SU-DHL-6 (cell line): ENCODE measurements at regions not wholly inside any gene's neighbourhood (a gene's known extent, or its start where the extent isn't known, plus 50 kb on each side); places are given as distances from the start of the nearest gene placed in this dataset.

Source experiments
- H2AFZ ChIP-seq: fragments of 200-600 bp; sonication (generic); 2 replicates; pipeline ENCODE4 v1.6.1; 2014; ENCODE audit warnings: low read depth, mild to moderate bottlenecking, moderate library complexity, mixed read lengths, antibody characterized with exemption, low read length; ENCODE audit not compliant: severe bottlenecking
- H3F3A ChIP-seq: fragments of 200-600 bp; shearing (Covaris generic); 2 replicates; pipeline ENCODE4 v1.6.0; 2016; ENCODE audit warnings: antibody characterized with exemption, mild to moderate bottlenecking; ENCODE audit not compliant: insufficient read depth
- H3K27ac ChIP-seq: fragments of 200-600 bp; sonication (generic); 2 replicates; pipeline ENCODE4 v1.5.1; 2016; ENCODE audit warnings: low read depth, mild to moderate bottlenecking, low read length, moderate library complexity, mixed read lengths
- H3K27me3 ChIP-seq: fragments of 200-600 bp; sonication (generic), shearing (Covaris generic); 2 replicates; pipeline ENCODE4 v1.6.0; 2014; ENCODE audit warnings: mild to moderate bottlenecking, low read length
- H3K36me3 ChIP-seq: fragments of 200-600 bp; sonication (generic); 2 replicates; pipeline ENCODE4 v1.6.1; 2014; ENCODE audit warnings: mild to moderate bottlenecking, low read length, mixed read lengths
- H3K4me2 ChIP-seq: fragments of 300-600, 200-600 bp; shearing (Covaris generic), sonication (generic); 2 replicates; pipeline ENCODE4 v1.6.0; 2014; ENCODE audit warnings: low read length, low read depth, mild to moderate bottlenecking; ENCODE audit not compliant: poor library complexity, severe bottlenecking
- H3K4me3 ChIP-seq: fragments of 200-600 bp; sonication (generic); 2 replicates; pipeline ENCODE4 v1.5.1; 2014; ENCODE audit warnings: antibody characterized with exemption, low read length, mild to moderate bottlenecking, mixed read lengths; ENCODE audit not compliant: insufficient read depth, poor library complexity, severe bottlenecking
- H3K79me2 ChIP-seq: fragments of 200-600 bp; sonication (generic); 2 replicates; pipeline ENCODE4 v1.6.1; 2014; ENCODE audit warnings: mild to moderate bottlenecking, low read length, moderate library complexity; ENCODE audit not compliant: insufficient read depth
- H3K9ac ChIP-seq: fragments of 200-600 bp; sonication (generic); 2 replicates; pipeline ENCODE4 v1.7.0; 2014; ENCODE audit warnings: mild to moderate bottlenecking, low read length
- H3K9me2 ChIP-seq: fragments of 200-600 bp; sonication (generic); replicated peaks from 2 replicates; pipeline ENCODE4 v1.6.1; 2014; ENCODE audit warnings: low read length; ENCODE audit not compliant: insufficient read depth
- H3K9me3 ChIP-seq: fragments of 200-600 bp; sonication (generic); 2 replicates; pipeline ENCODE4 v1.6.1; 2014; ENCODE audit warnings: low read length, mixed read lengths; ENCODE audit not compliant: insufficient read depth
- H4K20me1 ChIP-seq: fragments of 200-600 bp; sonication (generic); 2 replicates; pipeline ENCODE4 v1.6.1; 2014; ENCODE audit warnings: low read depth, mild to moderate bottlenecking, antibody characterized with exemption, low read length, moderate library complexity, mixed read lengths
- CTCF ChIP-seq: fragments of 200-600 bp; sonication (generic); IDR thresholded peaks from one replicate; pipeline ENCODE4 v1.5.1; 2017; ENCODE audit warnings: antibody characterized with exemption, mild to moderate bottlenecking, low read length, moderate library complexity; ENCODE audit not compliant: insufficient read depth, poor library complexity, severe bottlenecking
- EZH2phosphoT487 ChIP-seq: fragments of 200-600 bp; sonication (generic), shearing (Covaris generic); conservative IDR thresholded peaks from 2 replicates; pipeline ENCODE4 v1.6.1; 2018; ENCODE audit warnings: mild to moderate bottlenecking, antibody characterized with exemption, low read length, moderate library complexity, mixed read lengths

GRCh38 chr7:123279949-123280348 is 80.2 kb upstream of the SLC13A1 start:
- no peaks in the 10 kb centered on the region for H4K20me1 ChIP-seq

DNA sequence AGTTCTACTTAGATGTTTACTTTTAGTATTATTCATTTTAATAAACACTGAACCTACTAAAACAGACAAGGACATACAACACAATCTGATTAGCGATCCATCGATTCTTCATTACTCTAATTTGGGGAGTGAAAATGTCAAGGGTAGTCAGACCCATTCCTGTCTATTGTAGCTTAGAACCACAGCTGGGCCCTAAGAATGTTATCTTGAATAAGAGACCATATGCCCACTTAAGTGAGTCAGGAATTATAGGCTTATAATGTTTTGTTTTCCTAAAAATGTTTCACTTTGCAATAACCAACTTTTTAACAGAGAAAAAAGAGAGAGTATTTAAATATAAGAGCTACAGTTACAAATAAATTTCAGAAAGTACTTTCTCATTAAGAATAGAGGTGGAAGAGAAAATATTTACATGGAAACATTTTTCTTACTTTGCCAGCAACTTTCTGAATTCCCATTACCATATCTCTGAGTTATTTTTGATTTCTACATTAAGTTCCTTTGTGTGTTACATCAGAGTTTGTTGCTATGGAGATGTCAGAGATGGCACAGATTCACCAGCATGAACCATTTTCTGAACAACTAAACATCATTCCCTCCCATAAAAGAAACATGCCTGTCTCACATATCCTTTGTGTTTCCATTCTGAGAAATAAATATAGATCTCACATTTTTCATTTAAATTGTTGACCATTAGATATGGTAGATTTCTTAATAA is 75.4 kb upstream of the SLC13A1 start:
- H3K27ac ChIP-seq = no peak overlapping the region
- no peaks in the 10 kb centered on the region for H4K20me1 ChIP-seq
- H3K9me3 ChIP-seq = no peaks in the 10 kb centered on the region
- no peaks in the 10 kb centered on the region for H3F3A ChIP-seq
- H3K9ac ChIP-seq = no peak overlapping the region
- H3K4me2 ChIP-seq = no peak overlapping the region
- no peaks in the 10 kb centered on the region for H3K27me3 ChIP-seq
- TF ChIP-seq CTCF (no peak), EZH2phosphoT487 (no peak)
- peaks cover 3% of the 10 kb centered on the region; the same call in 1 of the 2 replicates for H3K9me2 ChIP-seq
- H3K79me2 ChIP-seq = no peaks in the 10 kb centered on the region
- H2AFZ ChIP-seq = no peak overlapping the region
- H3K36me3 ChIP-seq = no peaks in the 10 kb centered on the region
- no peak overlapping the region for H3K4me3 ChIP-seq

More at GRCh38 chr7:123279949-123280348, 80.2 kb upstream of the SLC13A1 start:
- Histone ChIP-seq H3K9me3 (no peaks in the 10 kb centered on the region), H3K36me3 (no peaks in the 10 kb centered on the region), H3K9ac (no peak overlapping the region), H3K4me3 (no peak overlapping the region), H3K4me2 (no peak overlapping the region), H3K79me2 (no peaks in the 10 kb centered on the region), H2AFZ (no peak overlapping the region), H3K27me3 (no peaks in the 10 kb centered on the region), H3K27ac (no peak overlapping the region), H3K9me2 (no peaks in the 10 kb centered on the region), H3F3A (no peaks in the 10 kb centered on the region)
- TF ChIP-seq CTCF (no peak), EZH2phosphoT487 (no peak)

GRCh38 chr7:123273185-123273584 is 73.4 kb upstream of the SLC13A1 start:
- H3K36me3 ChIP-seq = no peaks in the 10 kb centered on the region
- H3K9ac ChIP-seq = no peak overlapping the region
- no peak overlapping the region for H2AFZ ChIP-seq
- no peak overlapping the region for H3K4me3 ChIP-seq
- H3K4me2 ChIP-seq = no peak overlapping the region
- H4K20me1 ChIP-seq = no peaks in the 10 kb centered on the region
- no peaks in the 10 kb centered on the region for H3F3A ChIP-seq
- H3K79me2 ChIP-seq = no peaks in the 10 kb centered on the region
- no peaks in the 10 kb centered on the region for H3K9me3 ChIP-seq
- TF ChIP-seq CTCF = no peak
- peaks cover 3% of the 10 kb centered on the region; the same call in 1 of the 2 replicates for H3K9me2 ChIP-seq
- H3K27me3 ChIP-seq = no peaks in the 10 kb centered on the region
- no peak overlapping the region for H3K27ac ChIP-seq
